Right cardiac atrium (tissue), 5 donors: ENCODE measurements at regions not wholly inside any gene's neighbourhood (a gene's known extent, or its start where the extent isn't known, plus 50 kb on each side); places are given as distances from the start of the nearest gene placed in this dataset.

Source experiments
- ATAC-seq, 2 donors: fragments of 200-7000 bp; cut with Tn5 transposase; one replicate each; pipeline versions ENCODE4 v1.8.0 to v1.9.1; 2020; ENCODE audit warnings: moderate library complexity in 2 of 2, mild to moderate bottlenecking in 1 of 2
- DNase-seq, 3 donors: peaks; one replicate each; pipeline ENCODE4 v3.0.0-alpha.2; 2020
- H3K27ac ChIP-seq: one replicate; pipeline ENCODE4 v1.5.1; 2013; ENCODE audit warnings: mild to moderate bottlenecking, low read length, control low read depth, moderate library complexity
- H3K27me3 ChIP-seq: one replicate; pipeline ENCODE4 v1.6.1; 2013; ENCODE audit not compliant: control insufficient read depth, insufficient read depth
- H3K4me1 ChIP-seq: one replicate; pipeline ENCODE4 v1.6.1; 2013; ENCODE audit warnings: low read length; ENCODE audit not compliant: control insufficient read depth, insufficient read depth
- H3K4me3 ChIP-seq: one replicate; pipeline ENCODE4 v1.5.1; 2013; ENCODE audit warnings: low read length, control low read depth
- H3K9me3 ChIP-seq: one replicate; pipeline ENCODE4 v1.6.1; 2013; ENCODE audit warnings: low read length; ENCODE audit not compliant: control insufficient read depth
- WGBS: extraction: QIAGEN DNeasy Blood & Tissue Kit; methylation state at CpG from one replicate; pipeline ENCODE4 v1.1.7; 2013; 5-methylcytosine and 5-hydroxymethylcytosine counted together
- intact Hi-C, 4 donors: fragments of 100-400 bp; cut with DNase I; formaldehyde crosslinking; loops; one replicate each; pipeline versions ENCODE4 v1.11.0 to v1.14.0; 2022 to 2023
- donor health status: healthy with polysubstance abuse.
- donor health status: DM: no; HTN: yes; CAD: no.
- donor health status: DM: no; HTN: no; CAD: no.
- donor health status: DM: no; HTN: yes; CAD: no; lungs with severe emphysema.
- donor health status: DM: yes; HTN: yes; CAD: no.

GRCh38 chr6:37119387-37119886 is 50.5 kb upstream of the PIM1 start:
- no peak for DNase-seq
- ATAC-seq, result no peak
- H3K4me1 ChIP-seq, result no peaks in the 10 kb centered on the region
- intact Hi-C loops, result no loop called here
- WGBS, result 87% methylated on average over 5 of the region's 5 CpGs
- no peaks in the 10 kb centered on the region for H3K27me3 ChIP-seq
- no peak overlapping the region for H3K4me3 ChIP-seq
- H3K9me3 ChIP-seq, result no peaks in the 10 kb centered on the region
- no peak overlapping the region for H3K27ac ChIP-seq
